Choroid plexus epithelial cell (primary cell): ENCODE measurements at regions not wholly inside any gene's neighbourhood (a gene's known extent, or its start where the extent isn't known, plus 50 kb on each side); places are given as distances from the start of the nearest gene placed in this dataset.

Experiments used
- DNase-seq: peaks from one replicate; pipeline ENCODE4 v3.0.0-alpha.2; 2010; ENCODE audit warnings: low read depth
- H3K4me3 ChIP-seq: 2 replicates; pipeline ENCODE4 v1.5.1; 2011; ENCODE audit warnings: low read depth, mild to moderate bottlenecking, control low read depth, low read length, moderate library complexity
- CTCF ChIP-seq: conservative IDR thresholded peaks from 2 replicates; pipeline ENCODE4 v1.5.1; 2011; ENCODE audit warnings: low read depth, mild to moderate bottlenecking, control low read depth, inconsistent platforms, low read length, moderate library complexity

GRCh38 chr15:101539930-101540329 is 50.4 kb upstream of the PCSK6 start:
- no peak overlapping the region for H3K4me3 ChIP-seq
- no peak for TF ChIP-seq CTCF

GRCh38 chr15:101539492-101539891 is 50.0 kb upstream of the PCSK6 start:
- H3K4me3 ChIP-seq = no peak overlapping the region
- no peak for DNase-seq
- TF ChIP-seq CTCF = no peak

More at GRCh38 chr15:101539930-101540329, 50.4 kb upstream of the PCSK6 start:
- DNase-seq = no peak
